Astrocyte of the hippocampus (primary cell): ENCODE measurements at regions not wholly inside any gene's neighbourhood (a gene's known extent, or its start where the extent isn't known, plus 50 kb on each side); places are given as distances from the start of the nearest gene placed in this dataset.

Source experiments
- DNase-seq: peaks from one replicate; pipeline ENCODE4 v3.0.0; 2011; ENCODE audit warnings: low read depth, low spot score

DNA sequence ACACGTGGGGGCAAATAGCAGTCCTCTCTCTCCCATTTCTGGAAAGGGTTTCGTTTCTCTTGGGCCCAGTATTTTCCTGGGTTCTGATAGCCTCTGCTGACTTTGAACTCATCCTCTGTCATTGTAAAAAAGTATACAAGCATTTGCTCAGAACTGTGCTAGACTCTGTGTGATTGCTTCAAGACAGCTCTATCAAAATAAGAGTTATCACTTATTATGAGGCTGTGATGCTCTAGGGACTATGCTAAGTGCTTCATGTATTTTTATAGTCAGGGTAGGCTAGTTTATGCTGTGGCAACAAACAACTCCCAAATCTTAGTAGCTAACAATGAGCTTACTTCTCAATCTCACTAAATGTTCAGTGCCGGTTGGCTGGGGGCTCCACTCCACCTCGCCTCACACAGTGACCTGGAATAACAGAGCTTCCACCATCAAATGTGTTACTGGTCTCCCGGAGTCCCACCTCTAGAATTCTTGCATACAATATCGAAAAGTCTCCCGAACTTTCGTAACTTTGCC lies 110.8 kb upstream of the CDC42EP3 start:
- no peak for DNase-seq

DNA sequence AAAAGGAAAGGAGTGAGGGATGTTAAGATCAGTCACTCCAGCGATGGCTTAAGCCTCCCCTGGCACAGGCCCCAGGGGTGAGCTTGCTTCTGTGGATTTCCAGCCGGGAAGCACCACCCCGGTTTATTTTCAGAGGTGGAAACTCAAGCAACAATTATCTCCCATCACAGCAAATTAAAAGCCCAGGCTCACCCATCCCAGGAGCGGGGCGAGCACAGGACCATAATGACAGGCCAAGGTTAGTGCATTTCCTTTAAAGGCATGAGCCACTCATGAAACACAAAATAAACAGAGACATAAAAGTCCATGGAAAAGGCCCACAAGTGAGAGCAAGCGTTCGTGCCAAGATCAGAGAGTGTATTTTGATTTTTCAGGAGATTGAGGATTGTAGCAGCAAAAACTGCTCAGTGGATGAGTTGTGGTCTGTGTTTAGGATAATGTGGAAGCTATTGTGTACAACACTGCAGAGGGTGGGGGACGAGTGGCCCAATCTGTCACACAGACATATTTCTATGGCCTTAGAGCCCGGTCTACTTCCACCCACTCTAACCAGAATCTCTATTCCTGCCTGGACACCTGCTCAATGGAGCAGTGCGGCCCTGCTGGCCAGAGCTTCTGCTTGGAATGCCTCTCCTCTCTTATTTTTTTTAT lies 111.4 kb upstream of the CDC42EP3 start:
- peak; percentile 52 for DNase-seq

DNA sequence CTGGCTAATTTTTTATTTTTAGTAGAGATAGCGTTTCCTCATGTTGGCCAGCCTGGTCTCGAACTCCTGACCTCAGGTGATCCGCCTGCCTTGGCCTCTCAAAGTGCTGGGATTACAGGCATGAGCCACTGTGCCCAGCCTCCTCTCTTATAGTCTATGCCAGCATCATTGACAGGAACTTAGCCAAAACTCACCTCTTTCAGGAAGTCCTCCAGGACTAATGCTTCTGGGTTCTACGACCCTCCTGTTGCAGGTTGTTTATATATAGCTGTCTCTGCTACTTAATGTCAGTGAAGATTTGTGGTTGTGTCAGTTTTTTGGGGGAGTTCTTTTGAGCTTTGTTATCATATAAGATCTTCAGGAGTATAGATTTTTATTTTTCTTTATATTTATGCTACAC lies 112.1 kb upstream of the CDC42EP3 start:
- DNase-seq, result no peak

DNA sequence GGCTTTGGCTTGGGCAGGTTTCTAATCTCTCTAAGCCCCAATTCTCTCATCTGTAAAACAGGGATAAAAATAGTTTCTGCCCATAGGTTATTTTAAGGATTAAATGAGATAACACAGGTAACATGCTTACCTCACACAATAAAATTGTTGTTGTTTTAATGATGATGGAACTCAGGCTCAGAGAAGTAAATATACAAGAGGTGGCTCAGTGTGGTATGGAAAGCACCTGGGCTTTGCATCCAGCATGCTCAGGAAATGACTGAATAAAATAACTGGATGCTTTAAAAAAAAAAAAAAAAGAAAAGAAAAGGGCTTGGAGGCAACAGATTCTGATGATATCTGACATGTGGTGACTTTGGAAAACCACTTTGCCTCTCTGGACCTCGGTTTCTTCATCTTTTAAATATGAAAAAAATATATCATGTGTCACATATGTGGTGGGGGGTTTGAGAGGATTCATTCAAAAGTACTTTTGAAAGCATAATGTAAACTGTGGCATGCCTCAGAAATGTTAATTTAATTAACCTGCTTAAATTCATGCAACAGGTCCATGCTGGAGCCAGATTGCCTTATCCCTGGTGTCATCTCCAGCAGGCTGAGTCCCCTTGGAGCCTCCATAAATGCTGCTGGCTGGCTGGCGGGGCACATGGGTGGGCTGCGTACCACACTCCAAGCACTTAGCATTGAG lies 112.8 kb upstream of the CDC42EP3 start:
- DNase-seq, result no peak

DNA sequence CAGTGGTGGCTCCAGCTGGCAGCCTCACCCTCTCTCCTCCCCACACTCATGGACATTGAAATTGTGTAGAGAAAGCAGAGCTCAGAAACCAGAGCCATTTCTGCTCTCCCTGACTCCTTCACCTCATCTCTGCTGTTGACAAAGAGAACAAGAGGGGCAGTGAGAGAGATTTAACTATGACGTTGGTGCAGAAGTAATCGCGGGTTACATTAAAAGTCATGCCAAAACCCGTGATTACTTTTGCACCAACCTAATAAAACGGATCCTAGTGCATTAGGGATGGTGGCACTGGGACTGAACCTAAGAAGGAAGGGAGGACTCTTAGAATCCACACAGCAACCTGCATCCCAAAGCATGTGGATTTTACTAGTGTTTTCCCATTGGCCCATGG lies 113.3 kb upstream of the CDC42EP3 start:
- DNase-seq, result no peak

DNA sequence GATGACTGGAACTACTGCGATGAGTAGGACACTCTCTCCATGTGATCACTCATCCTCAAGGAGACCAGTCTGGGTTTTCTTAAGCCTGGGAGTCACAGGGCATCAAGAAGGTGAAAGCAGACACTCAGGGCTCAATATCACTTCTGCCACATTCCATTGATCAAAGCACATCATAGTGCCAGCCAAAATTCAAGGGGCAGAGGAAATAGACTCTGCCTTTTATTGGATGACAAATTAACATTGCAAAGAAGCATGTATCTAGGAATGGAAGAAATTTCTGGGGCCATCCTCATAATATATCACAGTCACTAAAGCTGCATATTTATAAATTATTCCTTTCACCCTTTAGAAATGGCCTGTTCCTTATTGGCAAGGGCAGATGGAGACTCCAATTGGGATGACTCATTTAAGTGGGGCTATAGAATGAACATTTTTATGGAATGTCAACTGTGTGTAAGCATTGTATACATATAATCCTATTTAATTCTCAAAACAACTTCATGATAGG lies 114.8 kb upstream of the CDC42EP3 start:
- DNase-seq, result no peak

DNA sequence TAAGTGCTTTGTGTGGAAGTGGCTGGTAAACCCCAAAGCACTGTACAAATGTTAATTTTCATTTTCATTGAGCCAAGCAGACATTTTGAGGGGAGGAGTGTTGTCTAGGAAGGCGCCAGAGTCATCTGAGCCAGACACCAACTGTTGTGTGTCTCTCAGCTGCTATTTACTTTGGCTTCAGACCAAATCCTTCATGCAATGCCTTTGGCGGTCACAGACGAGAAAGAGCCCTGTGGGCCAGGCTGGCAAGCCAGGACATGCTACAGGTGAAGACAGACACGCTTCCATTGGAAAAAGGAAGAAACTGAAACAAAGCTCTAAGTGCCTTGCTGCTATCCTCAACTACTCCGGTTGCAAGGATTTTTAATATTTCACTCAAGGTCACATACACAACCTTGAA lies 115.4 kb upstream of the CDC42EP3 start:
- no peak for DNase-seq

DNA sequence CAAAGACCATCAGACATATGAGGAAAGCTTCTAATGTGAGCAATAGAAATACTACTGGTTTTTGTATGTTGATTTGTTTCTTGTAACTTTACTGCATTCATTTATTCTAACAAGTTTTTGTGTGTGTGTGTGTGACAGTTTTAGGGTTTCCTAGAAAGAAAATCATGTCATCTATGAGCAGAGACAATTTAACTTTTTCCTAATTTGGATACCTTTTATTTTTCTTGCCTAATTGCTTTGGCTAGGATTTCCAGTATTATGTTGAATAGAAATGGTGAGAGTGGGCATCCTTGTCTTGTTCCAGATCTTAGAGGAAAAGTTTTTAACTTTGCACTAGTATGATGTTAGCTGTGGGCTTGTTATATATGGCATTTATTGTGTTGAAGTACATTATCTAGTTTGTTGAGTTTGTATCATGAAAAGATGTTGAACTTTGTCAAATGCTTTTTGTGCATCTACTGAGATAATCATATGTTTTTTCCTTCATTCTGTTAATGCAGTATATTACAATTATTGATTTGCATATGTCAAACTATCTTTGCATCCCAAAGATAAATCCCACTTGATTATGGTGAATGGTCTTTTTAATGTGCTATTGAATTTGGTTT lies 117.3 kb upstream of the CDC42EP3 start:
- no peak for DNase-seq

DNA sequence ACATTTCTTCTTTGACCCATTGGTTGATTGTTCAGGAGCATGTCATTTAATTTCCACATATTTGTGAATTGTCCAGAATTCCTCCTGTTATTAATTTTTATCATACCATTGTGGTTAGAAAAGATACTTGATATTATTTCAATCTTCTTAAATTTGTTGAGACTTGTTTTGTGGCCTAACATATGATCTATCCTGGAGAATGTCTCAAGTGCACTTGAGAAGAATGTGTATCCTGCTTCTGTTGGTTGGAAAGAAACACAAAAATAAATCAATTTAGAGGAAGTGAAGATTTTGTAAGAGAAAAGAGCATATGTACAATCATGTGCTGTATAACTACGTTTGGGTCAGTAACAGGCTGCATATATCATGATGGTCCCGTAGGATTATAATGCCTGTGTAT lies 118.6 kb upstream of the CDC42EP3 start:
- no peak for DNase-seq

DNA sequence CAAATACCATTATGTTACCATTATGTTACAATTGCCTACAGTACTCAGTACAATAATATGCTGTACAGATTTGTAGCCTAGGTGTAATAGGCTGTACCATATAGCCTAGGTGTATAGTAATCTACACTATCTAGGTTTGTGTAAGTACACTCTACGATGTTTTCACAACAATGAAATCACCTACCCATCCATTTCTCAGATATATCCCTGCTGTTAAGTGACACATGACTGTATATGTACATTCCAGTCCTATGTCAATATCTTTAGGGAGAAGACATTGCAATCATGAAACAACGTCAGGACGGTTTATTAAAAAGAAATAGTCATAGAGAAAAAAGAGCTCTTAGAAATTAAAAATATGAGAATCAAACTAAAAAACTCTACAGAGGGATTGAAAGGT lies 119.0 kb upstream of the CDC42EP3 start:
- DNase-seq, result no peak

DNA sequence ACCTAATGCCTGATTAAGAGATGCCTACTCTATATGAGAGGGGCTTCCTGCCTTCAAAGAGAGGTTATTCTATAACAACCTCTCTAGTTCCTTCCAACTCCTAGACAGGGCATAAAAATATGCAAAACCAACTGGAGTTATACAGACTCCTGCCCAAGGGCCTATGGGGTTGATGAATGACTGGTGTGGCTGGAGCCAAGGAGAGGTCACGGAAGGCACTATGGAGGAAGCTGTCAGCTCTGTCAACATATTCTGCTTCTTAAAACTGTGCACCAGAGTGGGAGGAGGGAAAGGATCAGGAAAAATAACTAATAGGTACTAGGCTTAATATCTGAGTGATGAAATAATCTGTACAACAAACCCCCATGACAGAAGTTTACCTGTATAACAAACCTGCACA lies 120.9 kb upstream of the CDC42EP3 start:
- no peak for DNase-seq

DNA sequence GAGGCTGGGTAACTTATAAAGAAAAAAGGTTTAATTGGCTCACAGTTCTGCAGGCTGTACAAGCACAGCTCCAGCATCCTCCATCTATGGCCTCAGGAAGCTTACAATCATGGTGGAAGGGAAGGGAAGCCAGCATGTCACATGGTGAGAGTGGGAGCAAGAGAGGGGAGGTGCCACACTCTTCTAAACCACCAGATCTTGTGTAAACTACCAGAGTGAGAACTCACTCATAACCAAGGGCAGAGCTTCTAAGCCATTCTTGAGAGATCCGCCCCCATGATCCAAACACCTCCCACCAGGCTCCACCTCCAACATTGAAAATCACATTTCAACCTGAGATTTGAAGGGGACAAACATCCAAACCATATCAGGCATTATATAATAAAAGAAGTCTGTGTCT lies 121.6 kb upstream of the CDC42EP3 start:
- DNase-seq, result no peak

DNA sequence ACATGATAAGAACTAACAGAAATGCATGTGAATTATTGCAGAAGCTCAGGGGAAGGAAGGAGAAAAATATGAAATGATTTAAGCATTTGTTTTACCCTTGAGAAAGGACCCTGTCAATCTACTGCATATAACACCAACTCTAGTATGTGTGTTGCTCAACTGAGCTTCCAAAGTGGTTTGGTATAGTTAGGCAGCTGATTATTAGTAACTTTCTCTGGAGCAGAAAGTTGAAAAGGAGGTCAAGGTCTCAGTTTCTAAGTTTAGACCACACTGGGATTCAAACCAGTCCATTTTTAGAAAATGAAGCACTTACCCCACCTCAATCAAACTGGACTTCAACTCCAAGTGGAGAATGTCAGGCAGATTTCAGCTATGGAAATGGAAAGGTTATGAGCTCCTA lies 123.3 kb upstream of the CDC42EP3 start:
- no peak for DNase-seq

DNA sequence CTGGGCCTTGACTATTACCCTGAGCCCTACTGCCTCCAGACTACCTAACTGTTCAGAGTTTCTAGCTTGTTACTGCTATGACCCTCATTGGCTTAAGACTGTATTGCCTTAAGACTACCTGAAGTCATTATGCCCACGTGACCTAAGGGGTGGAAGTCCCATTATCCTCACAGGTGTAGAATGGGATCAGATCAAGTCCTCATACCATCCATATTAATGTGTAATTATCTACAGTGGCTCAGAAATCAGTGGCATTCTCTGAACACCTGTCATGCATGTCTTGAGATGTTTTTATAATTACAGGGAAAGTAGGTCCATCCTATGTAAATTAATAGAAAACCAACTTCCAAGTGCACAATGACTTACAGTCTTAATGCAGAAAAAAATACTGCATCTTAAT lies 124.0 kb upstream of the CDC42EP3 start:
- no peak for DNase-seq

DNA sequence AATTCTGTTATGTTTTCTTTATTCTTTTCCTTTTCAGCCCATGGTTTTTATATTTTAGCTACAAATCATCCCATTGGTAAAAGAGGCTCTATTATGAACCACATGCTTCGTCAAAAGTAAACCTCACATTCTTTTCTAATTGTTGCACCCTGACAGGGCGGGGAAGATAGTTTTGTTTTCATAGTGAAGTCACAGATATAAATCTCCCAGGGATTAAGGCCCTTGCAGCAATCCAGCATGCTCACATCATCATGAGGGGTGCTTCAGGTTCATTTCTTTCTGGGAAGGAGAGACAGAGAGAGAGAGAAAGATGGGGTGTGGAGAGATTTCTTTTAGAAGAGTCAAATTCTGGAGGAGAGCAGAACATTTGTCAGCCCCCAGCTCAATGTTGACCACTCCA lies 124.5 kb upstream of the CDC42EP3 start:
- DNase-seq, result peak; percentile 80

DNA sequence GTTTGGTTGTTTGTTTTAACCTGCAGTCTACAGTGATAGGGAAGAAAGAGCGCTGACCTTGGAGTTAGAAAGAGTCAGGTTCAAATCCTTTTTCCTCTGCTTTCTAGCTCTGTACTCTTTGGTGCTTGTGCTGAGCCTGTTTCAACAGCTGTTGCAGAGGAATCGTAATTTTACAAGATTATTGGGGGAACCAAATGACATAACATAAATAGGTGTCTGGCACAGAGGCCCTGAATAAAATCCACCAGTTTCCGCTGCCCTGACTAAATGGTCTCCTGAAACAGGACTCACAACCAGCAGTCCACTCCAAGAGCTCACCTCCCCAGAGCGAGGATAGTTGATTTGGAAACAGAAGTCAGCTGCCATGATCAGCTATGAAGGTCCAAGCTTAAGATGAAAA lies 125.0 kb upstream of the CDC42EP3 start:
- no peak for DNase-seq

DNA sequence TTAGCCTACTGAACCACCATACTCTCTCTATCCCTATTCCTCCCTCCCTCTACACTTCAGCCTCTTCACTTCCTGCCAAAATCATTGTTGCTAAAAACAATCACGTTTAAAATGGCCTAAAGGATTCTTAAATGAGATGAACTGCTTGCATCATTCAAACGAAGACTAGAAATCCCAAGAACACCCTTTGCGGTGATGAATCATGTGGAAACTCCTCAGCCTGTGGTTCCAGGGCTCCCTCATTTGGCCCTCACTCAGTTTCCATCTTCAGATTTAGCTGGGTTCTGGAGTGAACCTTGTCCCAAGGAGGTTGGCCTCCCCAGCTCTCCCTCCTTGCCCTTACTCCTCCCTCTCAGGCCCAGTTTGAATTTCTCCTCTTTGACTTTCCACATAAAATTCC lies 125.6 kb upstream of the CDC42EP3 start:
- DNase-seq, result peak; percentile 54

DNA sequence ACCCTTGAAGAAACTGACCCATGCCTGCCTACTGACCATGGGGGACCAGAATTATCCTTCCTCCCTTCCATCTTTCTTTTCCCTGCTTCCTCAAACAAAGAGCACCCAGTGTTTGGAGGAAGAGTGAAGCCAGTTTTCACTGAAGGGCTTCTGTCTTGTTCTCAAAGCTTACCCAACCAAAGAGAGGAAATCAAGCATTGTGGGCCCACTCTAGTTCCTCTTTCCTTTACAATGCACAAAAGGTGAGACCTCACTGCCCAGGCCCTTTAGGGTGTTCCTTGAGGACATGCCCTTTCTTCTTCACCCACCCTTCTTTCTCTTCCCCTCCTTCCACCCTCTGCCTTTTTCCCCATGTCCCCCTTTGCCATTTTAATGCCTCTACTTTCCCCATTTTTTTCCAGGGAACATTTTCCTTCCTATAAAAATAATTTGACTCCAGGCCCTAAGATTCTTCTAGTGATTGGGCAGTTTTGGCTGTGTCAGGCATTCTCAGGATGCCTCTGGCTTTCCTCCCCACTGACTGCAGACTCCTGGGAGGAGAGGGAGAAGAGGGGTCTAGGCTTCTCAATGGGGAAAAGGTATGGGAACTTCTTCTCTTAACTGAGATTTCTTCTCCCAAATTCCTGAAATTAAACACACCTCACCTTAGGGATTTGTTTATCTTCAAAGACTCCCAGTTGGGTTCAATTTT lies 126.6 kb upstream of the RMDN2 start:
- DNase-seq, result peak; percentile 73

DNA sequence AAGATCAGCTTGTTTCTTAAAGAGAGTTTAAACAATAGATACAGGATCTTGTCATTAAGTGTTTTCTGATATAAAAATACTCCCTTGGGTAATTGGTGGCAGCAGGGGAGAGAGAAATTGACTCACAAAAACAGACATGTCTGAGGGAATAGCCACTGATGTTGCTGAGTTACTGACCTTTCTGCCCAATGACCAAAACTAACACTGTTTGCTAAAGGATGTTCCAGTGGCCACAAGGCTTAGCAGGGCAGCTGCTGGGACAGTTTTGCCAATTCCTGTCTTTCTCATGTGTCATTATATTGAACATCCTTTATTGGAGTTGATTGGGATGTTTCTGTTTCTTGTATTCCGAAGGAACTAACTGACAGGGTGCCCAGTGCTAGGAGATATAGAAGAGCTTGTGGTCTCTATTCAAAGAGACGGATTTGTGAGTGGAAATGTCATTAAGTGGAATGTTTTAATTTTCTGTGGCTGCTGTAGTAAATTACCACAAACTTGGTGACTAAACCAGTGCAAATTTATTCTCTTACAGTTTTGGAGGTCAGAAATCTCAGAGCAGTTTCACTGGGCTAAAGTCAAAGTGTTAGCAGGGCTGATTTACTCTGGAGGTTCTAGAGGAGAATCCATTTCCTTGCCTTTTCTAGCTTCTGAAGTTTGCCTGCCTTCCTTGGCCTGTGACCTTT lies 124.8 kb upstream of the RMDN2 start:
- DNase-seq, result no peak

DNA sequence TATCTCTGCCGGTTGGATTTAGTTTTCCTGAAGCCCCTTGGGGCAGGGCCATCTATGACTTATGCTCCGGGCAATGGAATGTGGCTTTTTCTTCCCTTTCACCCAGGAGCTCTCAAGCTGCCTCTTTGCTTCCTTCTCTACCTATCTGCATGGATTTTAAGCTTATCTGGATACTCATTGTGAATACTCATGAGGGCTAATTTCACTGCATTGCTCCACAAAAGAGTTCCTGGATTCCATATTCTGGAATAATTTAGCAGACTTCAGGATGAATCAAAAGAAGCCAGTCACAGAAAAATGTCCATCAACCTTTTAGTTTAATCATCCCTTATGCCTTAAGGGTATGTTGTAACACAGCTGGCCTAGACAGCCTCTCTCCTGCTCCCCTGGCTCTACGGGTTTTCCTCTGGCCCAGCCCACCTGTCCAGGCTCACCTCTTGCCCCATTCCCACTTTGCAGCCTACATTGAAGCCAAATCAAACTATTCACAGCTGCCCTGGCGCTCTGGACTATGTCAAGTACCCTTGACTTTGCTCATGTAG lies 122.8 kb upstream of the RMDN2 start:
- no peak for DNase-seq

DNA sequence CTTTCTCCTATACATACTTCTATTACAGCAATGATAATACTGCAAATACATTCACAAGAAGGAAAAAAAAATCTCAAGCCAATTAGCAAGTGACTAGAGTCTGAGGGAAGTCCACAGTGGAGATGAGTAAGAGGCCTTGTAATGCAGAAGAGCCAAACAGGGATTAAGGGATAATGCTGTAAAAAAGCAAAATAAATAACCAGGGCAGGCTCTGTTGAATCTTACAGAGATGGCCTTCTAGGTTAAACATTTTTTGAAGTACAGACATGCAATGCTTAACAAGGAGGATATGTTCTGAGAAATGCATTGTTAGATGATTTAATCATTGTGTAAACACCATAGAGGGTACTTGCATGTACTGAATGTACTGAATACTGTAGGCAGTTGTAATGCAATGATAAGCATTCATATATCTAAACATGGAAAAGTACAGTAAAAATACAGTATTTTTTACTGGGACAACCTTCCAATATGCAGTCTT lies 122.1 kb upstream of the RMDN2 start:
- peak; percentile 66 for DNase-seq
